A549 (cell line): ENCODE measurements at regions not wholly inside any gene's neighbourhood (a gene's known extent, or its start where the extent isn't known, plus 50 kb on each side); places are given as distances from the start of the nearest gene placed in this dataset.

Source experiments
- ATAC-seq, 2 experiments: fragments of 200-7000 bp in 1 of 2; fragments of >200 bp in 1 of 2; cut with Nextera tagmentation in 1 of 2; cut with Tn5 transposase in 1 of 2; 3 replicates each; pipeline versions ENCODE4 v1.8.0 to v1.9.1; 2018 to 2020; ENCODE audit warnings: mild to moderate bottlenecking in 1 of 2, moderate library complexity in 1 of 2
- CTCF ChIA-PET: fragments of 300-600 bp; sonication (Branson Sonifier 250); formaldehyde crosslinking; extraction: SDS; loops from one replicate; lab custom pipeline; 2021; ENCODE audit warnings: antibody characterized with exemption, inconsistent platforms; lab: Yijun Ruan, JAX
- POLR2A ChIA-PET: fragments of 350-600 bp; formaldehyde crosslinking; extraction: SDS; loops from one replicate; lab custom pipeline; 2021; ENCODE audit warnings: antibody characterized with exemption, inconsistent platforms; lab: Yijun Ruan, JAX
- DNase-seq, 2 experiments: peaks; one replicate each; pipeline versions ENCODE4 v3.0.0 to v3.0.0-alpha.2; 2011 to 2016; ENCODE audit warnings: low read depth in 1 of 2, low spot score in 1 of 2
- FAIRE-seq: peaks from 2 replicates; lab custom pipeline; 2011; peaks lifted over from hg19 to GRCh38; lab: Jason Lieb, UNC
- H3K27ac ChIP-seq, 2 experiments: fragments of >200 bp; sonication (Bioruptor Twin); formaldehyde crosslinking; 3 replicates each; pipeline ENCODE4 v1.5.1; 2016 to 2017
- H3K4me1 ChIP-seq: fragments of >200 bp; sonication (Bioruptor Twin); formaldehyde crosslinking; 3 replicates; pipeline ENCODE4 v1.6.1; 2016
- H3K4me2 ChIP-seq: fragments of >200 bp; sonication (Bioruptor Twin); formaldehyde crosslinking; 3 replicates; pipeline ENCODE4 v1.6.1; 2016
- H3K4me3 ChIP-seq: fragments of >200 bp; sonication (Bioruptor Twin); formaldehyde crosslinking; 3 replicates; pipeline ENCODE4 v1.5.1; 2016
- H3K9me3 ChIP-seq: fragments of >200 bp; sonication (Bioruptor Twin); formaldehyde crosslinking; 3 replicates; pipeline ENCODE4 v1.6.1; 2016
- BCL3 ChIP-seq: fragments of >200 bp; sonication (Bioruptor Twin); formaldehyde crosslinking; IDR thresholded peaks from 3 replicates; pipeline ENCODE4 v1.6.1; 2016
- CEBPB ChIP-seq, 2 experiments: fragments of >200 bp in 1 of 2; sonication (Bioruptor Twin) in 1 of 2; formaldehyde crosslinking in 1 of 2; IDR thresholded peaks; 2 replicates each; pipeline ENCODE4 v1.6.1; 2012 to 2016
- CHD2 ChIP-seq: fragments of 150-350 bp; IDR thresholded peaks from 2 replicates; pipeline ENCODE4 v1.6.1; 2014; ENCODE audit warnings: low read length; ENCODE audit not compliant: partially characterized antibody
- E2F6 ChIP-seq: IDR thresholded peaks from 2 replicates; pipeline ENCODE4 v1.6.1; 2012; ENCODE audit warnings: low read depth, borderline replicate concordance
- EHF ChIP-seq: fragments of 250-450 bp; sonication (Bioruptor Pico); IDR thresholded peaks from 2 replicates; pipeline ENCODE4 v1.5.0; 2020; ENCODE audit warnings: mild to moderate bottlenecking
- EP300 ChIP-seq, 2 experiments: fragments of >200 bp; sonication (Bioruptor Twin); formaldehyde crosslinking; IDR thresholded peaks; 2 replicates in 1 of 2; 3 replicates in 1 of 2; pipeline ENCODE4 v1.6.1; 2016 to 2017
- ESRRA ChIP-seq: fragments of 150-350 bp; IDR thresholded peaks from 2 replicates; pipeline ENCODE4 v1.6.1; 2014; ENCODE audit warnings: mild to moderate bottlenecking, low read length, borderline replicate concordance
- FOSB ChIP-seq: fragments of 250-450 bp; sonication (Bioruptor Pico); IDR thresholded peaks from 2 replicates; pipeline ENCODE4 v1.5.0; 2020; ENCODE audit warnings: mild to moderate bottlenecking, moderate library complexity
- FOSL2 ChIP-seq, 2 experiments: fragments of 450-650 bp in 1 of 2; fragments of >200 bp in 1 of 2; sonication (Bioruptor Twin) in 1 of 2; formaldehyde crosslinking; IDR thresholded peaks; 2 replicates each; pipeline versions ENCODE4 v1.5.0 to v1.6.1; 2016 to 2020; ENCODE audit warnings: mild to moderate bottlenecking in 1 of 2, moderate library complexity in 1 of 2
- GATA3 ChIP-seq: IDR thresholded peaks from 2 replicates; pipeline ENCODE4 v1.6.1; 2012; ENCODE audit warnings: borderline replicate concordance
- HDAC2 ChIP-seq: fragments of 200-600 bp; sonication (generic); IDR thresholded peaks from 2 replicates; pipeline ENCODE4 v1.6.1; 2016
- HES2 ChIP-seq: fragments of >200 bp; sonication (Bioruptor Twin); formaldehyde crosslinking; IDR thresholded peaks from 2 replicates; pipeline ENCODE4 v1.6.1; 2016
- HMGXB4 ChIP-seq: fragments of 250-450 bp; sonication (Bioruptor Pico); IDR thresholded peaks from 2 replicates; pipeline ENCODE4 v1.5.0; 2021; ENCODE audit warnings: mild to moderate bottlenecking, moderate library complexity, borderline replicate concordance
- MAX ChIP-seq: IDR thresholded peaks from 2 replicates; pipeline ENCODE4 v1.6.1; 2012
- NFE2L2 ChIP-seq: fragments of 150-350 bp; conservative IDR thresholded peaks from 2 replicates; pipeline ENCODE4 v1.6.1; 2014; ENCODE audit warnings: low read length
- PHF8 ChIP-seq: fragments of 200-600 bp; sonication (generic); IDR thresholded peaks from 2 replicates; pipeline ENCODE4 v1.6.1; 2016; ENCODE audit warnings: low read depth, mild to moderate bottlenecking, antibody characterized with exemption, moderate library complexity, borderline replicate concordance
- POLR2AphosphoS2 ChIP-seq: conservative IDR thresholded peaks from 2 replicates; pipeline ENCODE4 v1.6.1; 2012; ENCODE audit warnings: low read length, improper control_type of control experiment, inconsistent platforms
- RAD21 ChIP-seq, 2 experiments: fragments of >200 bp in 1 of 2; sonication (Bioruptor Twin) in 1 of 2; formaldehyde crosslinking in 1 of 2; IDR thresholded peaks in 1 of 2; conservative IDR thresholded peaks in 1 of 2; 2 replicates in 1 of 2; 3 replicates in 1 of 2; pipeline ENCODE4 v1.6.1; 2012 to 2018; ENCODE audit warnings: inconsistent platforms in 1 of 2
- RCOR1 ChIP-seq: fragments of 150-350 bp; IDR thresholded peaks from 2 replicates; pipeline ENCODE4 v1.6.1; 2014; ENCODE audit warnings: antibody characterized with exemption, low read length, low read depth
- REST ChIP-seq: fragments of 200-600 bp; sonication (generic); IDR thresholded peaks from 2 replicates; pipeline ENCODE4 v1.6.1; 2016; ENCODE audit warnings: antibody characterized with exemption, mild to moderate bottlenecking, moderate library complexity
- RFX5 ChIP-seq: fragments of 450-650 bp; IDR thresholded peaks from 2 replicates; pipeline ENCODE4 v1.7.1; 2014; ENCODE audit warnings: antibody characterized with exemption, mild to moderate bottlenecking, moderate library complexity
- RNF2 ChIP-seq: fragments of 200-600 bp; sonication (generic); IDR thresholded peaks from 2 replicates; pipeline ENCODE4 v1.6.1; 2016; ENCODE audit warnings: low read depth, mild to moderate bottlenecking, antibody characterized with exemption, moderate library complexity, borderline replicate concordance
- SMC3 ChIP-seq: fragments of >200 bp; sonication (Bioruptor Twin); formaldehyde crosslinking; IDR thresholded peaks from 3 replicates; pipeline ENCODE4 v1.6.1; 2018; ENCODE audit warnings: inconsistent platforms
- WGBS: methylation state at CpG from one replicate; pipeline ENCODE4 v1.1.6; 2017; ENCODE audit errors: missing lambda C conversion rate; 5-methylcytosine and 5-hydroxymethylcytosine counted together

GRCh38 chr21:15352009-15352408 lies 287.2 kb upstream of the NRIP1 start (continued):
- no peak for TF ChIP-seq ESRRA

GRCh38 chr21:15353546-15353945 lies 288.7 kb upstream of the NRIP1 start:
- Histone ChIP-seq H3K9me3 (no peaks in the 10 kb centered on the region), H3K27ac (no peak overlapping the region), H3K4me1 (no peaks in the 10 kb centered on the region), H3K4me3 (no peak overlapping the region), H3K4me2 (no peak overlapping the region)
- TF ChIP-seq CHD2 (no peak), CEBPB (IDR thresholded peaks at IDR 0.05) (no peak), RCOR1 (no peak), HMGXB4 (no peak)
- ChIA-PET POLR2A (no interaction called here), CTCF (no interaction called here)
- FAIRE-seq (no peak), ATAC-seq (no peak), DNase-seq (no peak)
- WGBS: 84% methylated on average over 1 of the region's 1 CpG

- Histone ChIP-seq H3K4me1 (no peaks in the 10 kb centered on the region), H3K27ac (no peak overlapping the region), H3K4me2 (no peak overlapping the region), H3K4me3 (no peak overlapping the region), H3K9me3 (no peaks in the 10 kb centered on the region)
- ChIA-PET POLR2A (no interaction called here), CTCF (no interaction called here)
- WGBS: 91% methylated on average over 3 of the region's 3 CpGs
- DNase-seq (no peak), FAIRE-seq (no peak), ATAC-seq (no peak)
- TF ChIP-seq RAD21 (conservative IDR thresholded peaks at IDR 0.05 in 1 of 2, IDR thresholded peaks at IDR 0.05 in 1 of 2) (no peak), FOSL2 (IDR thresholded peaks at IDR 0.05) (no peak), FOSL2 (CRISPR knock-in tag; IDR thresholded peaks at IDR 0.05) (no peak)
Measured at GRCh38 chr21:15354516-15354915, 289.7 kb upstream of the NRIP1 start.

- H3K4me1 ChIP-seq: no peaks in the 10 kb centered on the region
- ChIA-PET POLR2A (no interaction called here), CTCF (no interaction called here)
- FAIRE-seq: no peak
- ATAC-seq: no peak
- no peak for DNase-seq
- no peak overlapping the region for H3K4me3 ChIP-seq
- no peaks in the 10 kb centered on the region for H3K9me3 ChIP-seq
- H3K27ac ChIP-seq: no peak overlapping the region
- H3K4me2 ChIP-seq: no peak overlapping the region
- no peak for TF ChIP-seq CHD2
- TF ChIP-seq RFX5: no peak
- TF ChIP-seq E2F6: no peak
- TF ChIP-seq EHF (CRISPR knock-in tag): no peak
- WGBS: 77% methylated on average over 6 of the region's 6 CpGs
Measured at GRCh38 chr21:15355066-15355465, 290.3 kb upstream of the NRIP1 start.

GRCh38 chr21:15359251-15359650 lies 294.5 kb upstream of the NRIP1 start:
- Histone ChIP-seq H3K4me3 (no peak overlapping the region), H3K9me3 (no peaks in the 10 kb centered on the region), H3K4me2 (no peak overlapping the region), H3K4me1 (no peaks in the 10 kb centered on the region), H3K27ac (no peak overlapping the region)
- TF ChIP-seq PHF8 (no peak), SMC3 (no peak), HDAC2 (no peak), EP300 (IDR thresholded peaks at IDR 0.05) (no peak), FOSB (CRISPR knock-in tag) (no peak), RNF2 (no peak), HES2 (no peak), REST (no peak), BCL3 (no peak), GATA3 (no peak), MAX (no peak), NFE2L2 (no peak), POLR2AphosphoS2 (no peak)
- no peak for ATAC-seq
- WGBS: 67% methylated on average over 4 of the region's 4 CpGs
- CTCF ChIA-PET: no interaction called here
- POLR2A ChIA-PET: no interaction called here
- no peak for FAIRE-seq
- no peak for DNase-seq
